NCI-H1436 (cell line): ENCODE measurements at regions not wholly inside any gene's neighbourhood (a gene's known extent, or its start where the extent isn't known, plus 50 kb on each side); places are given as distances from the start of the nearest gene placed in this dataset.
"Not testable (repeated sequence)": the region's sequence is repeated elsewhere in the genome, so short reads cannot be mapped to it uniquely, and the experiment has no call there.

Source experiments
- DNase-seq: peaks from one replicate; lab custom pipeline; 2025; lab: John Stamatoyannopoulos, UW

- no peak for DNase-seq
Measured at GRCh38 chr3:34504775-34505174, 706.3 kb downstream of the PDCD6IP start.

DNA sequence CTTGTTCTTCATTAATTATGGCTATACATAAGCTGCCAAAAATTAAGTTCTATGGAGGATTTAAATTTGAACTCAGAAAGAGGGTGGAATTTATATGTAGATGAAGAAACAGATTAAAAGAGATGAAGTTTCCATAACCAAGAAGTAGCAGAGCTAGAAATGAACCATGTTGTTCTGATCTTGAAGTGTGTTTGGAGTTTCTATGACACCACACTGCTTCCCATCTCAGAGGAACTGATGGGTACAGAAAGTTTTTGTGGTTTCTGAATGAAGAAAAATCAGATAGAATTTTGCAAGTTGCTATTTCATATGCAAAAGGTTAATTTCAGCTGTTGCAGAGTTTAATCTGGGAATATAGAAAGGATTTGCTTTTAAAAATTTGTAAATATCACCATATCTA lies 710.3 kb downstream of the PDCD6IP start:
- DNase-seq: no peak

- no peak for DNase-seq
Measured at GRCh38 chr3:34511891-34512290, 713.5 kb downstream of the PDCD6IP start.

DNA sequence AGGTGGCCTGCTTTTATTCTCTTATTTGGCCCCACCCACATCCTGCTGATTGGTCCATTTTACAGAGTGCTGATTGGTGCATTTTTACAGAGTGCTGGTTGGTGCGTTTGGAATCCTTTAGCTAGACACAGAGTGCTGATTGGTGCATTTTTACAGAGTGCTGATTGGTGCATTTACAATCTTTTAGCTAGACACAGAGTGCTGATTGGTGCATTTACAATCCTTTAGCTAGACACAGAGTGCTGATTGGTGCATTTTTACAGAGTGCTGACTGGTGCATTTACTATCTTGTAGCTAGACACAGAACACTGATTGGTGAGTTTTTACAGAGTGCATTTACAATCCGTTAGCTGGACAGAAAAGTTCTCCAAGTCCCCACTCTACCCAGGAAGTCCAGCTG lies 720.6 kb downstream of the PDCD6IP start:
- DNase-seq: not testable (repeated sequence)

DNA sequence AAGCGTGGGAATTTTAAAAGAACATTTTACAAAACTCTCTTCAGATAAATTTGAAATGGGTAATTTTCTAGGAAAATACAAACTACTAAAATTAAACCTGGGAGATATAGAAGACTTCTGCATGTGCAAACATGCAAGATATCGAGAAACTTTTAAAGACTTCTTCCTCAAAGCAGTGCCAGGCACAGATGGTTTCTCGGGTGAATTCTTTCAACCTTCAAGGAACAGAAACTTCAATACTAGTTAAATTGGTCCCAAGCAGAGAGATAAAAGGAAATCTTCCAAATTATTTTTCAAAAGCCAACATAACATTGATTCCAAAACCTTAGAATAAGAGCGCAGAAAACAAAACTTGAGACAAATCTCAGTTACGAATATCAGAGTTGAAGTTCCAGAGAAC lies 732.7 kb downstream of the PDCD6IP start:
- no peak for DNase-seq

DNA sequence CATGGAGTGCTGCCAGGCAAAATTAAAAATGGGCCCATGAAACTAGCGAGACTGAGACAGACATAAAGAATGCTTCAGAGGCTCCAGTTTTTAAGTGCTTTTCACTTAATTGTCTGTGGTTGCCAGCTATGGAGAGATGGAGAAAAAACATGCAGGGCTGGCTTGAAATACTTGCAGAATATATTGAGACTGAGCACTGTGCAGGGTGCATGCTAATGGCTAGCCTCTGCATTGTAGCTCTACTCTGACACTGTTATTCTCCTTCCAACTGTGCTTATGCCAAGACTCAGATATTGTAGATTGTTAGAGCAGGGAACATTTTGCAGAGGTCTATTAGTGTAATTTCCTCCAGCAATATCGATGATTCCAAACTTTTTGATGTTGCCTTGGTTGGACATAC lies 735.0 kb downstream of the PDCD6IP start:
- DNase-seq: no peak

GRCh38 chr3:34534013-34534412 lies 735.6 kb downstream of the PDCD6IP start:
- no peak for DNase-seq

- DNase-seq: no peak
Measured at GRCh38 chr3:34544136-34544535, 745.7 kb downstream of the PDCD6IP start.

- no peak for DNase-seq
Measured at GRCh38 chr3:34547297-34547920, 749.0 kb downstream of the PDCD6IP start.

- no peak for DNase-seq
Measured at GRCh38 chr3:34567266-34567665, 768.8 kb downstream of the PDCD6IP start.

GRCh38 chr3:34568766-34569165 lies 770.3 kb downstream of the PDCD6IP start:
- DNase-seq: no peak

DNA sequence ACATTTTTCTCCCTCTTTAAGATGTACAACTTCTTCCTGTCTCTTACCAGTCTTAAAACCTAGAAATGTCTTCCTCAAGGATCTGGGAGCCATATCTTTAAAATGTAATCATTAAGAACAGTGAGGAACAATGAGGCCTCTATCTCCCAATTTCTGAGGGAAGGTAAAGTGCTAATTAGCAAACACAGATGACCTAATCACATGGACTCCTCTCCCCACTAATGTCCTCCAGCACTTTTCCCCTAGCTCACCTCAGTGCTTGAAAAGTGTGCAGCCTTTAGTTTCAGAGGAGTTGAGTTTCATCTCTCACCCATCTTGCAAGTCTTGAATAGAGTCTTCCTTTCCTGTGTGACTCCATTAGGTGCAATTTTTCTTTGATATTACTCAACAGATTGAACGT lies 771.0 kb downstream of the PDCD6IP start:
- DNase-seq: no peak

- no peak for DNase-seq
Measured at GRCh38 chr3:34570916-34571705, 772.7 kb downstream of the PDCD6IP start.

DNA sequence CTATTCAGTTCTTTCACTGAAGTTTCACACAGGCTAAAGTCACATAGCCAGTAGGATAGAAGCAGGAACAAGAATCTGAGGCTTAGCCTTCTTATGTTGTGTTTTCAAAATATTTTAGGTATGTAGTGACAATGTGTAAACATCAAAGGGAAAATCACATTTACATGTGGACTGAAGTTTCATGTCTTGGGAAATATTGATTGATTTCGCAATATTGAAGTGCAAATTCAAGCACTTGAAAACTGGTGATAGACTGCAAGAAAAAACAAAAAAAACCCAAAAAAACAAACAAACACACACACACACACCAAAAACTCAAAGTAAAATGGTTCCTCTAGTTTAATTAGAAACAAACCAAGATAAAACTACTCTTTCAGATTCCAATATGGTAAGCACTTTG lies 773.3 kb downstream of the PDCD6IP start:
- DNase-seq: no peak

- no peak for DNase-seq
Measured at GRCh38 chr3:34575776-34576175, 777.3 kb downstream of the PDCD6IP start.

GRCh38 chr3:34582055-34582454 lies 783.6 kb downstream of the PDCD6IP start:
- DNase-seq: no peak

DNA sequence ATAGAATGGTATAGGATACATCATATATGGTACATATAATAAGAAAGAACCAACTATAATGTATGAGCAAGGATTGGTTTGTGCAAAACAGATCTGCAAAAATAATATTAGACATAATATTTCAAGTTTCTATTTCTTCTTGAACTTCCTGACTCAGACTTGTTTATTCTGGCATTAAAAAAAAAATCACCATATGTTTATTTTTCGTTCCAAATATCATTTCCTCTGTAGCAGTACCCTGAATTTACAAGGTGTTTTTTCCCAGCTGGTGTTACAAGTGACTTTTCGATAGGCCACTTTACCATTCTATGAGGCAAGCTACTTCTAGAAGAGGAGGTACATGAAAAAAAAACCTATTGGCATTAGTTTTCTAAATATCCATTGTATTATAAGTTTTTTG lies 785.0 kb downstream of the PDCD6IP start:
- no peak for DNase-seq

GRCh38 chr3:34584971-34585370 lies 786.5 kb downstream of the PDCD6IP start:
- no peak for DNase-seq

- no peak for DNase-seq
Measured at GRCh38 chr3:34599595-34599994, 801.2 kb downstream of the PDCD6IP start.

- no peak for DNase-seq
Measured at GRCh38 chr3:34619990-34620389, 821.6 kb downstream of the PDCD6IP start.

- DNase-seq: no peak
Measured at GRCh38 chr3:34626699-34627098, 828.3 kb downstream of the PDCD6IP start.

- no peak for DNase-seq
Measured at GRCh38 chr3:34634939-34635338, 836.5 kb downstream of the PDCD6IP start.

DNA sequence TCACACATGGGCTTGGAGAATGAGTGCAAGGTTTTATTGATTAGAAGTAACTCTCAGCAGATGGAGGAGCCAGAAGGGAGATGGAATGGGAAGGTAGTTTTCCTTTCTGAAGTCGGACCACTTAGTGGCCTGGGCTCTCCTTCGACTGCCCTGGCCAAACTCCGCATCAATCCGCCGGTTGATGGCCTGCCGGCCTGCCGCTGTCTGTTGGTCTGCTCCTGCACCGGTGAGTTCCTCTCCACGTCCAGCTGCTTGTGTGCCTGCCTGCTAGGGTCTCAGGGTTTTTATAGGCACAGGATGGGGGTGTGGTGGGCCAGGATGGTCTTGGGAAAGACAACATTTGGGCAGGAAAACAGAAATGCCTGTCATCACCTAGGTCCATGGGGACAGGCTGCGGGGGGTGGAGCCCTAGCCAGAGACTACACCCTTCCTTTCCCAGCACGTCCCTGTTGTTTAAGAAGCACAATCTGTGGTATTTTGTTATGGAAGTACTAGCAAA lies 837.0 kb downstream of the PDCD6IP start:
- DNase-seq: no peak
